SHP77 treated with DMSO at 0.1 percent for 48 hours (cell line): ENCODE measurements at regions not wholly inside any gene's neighbourhood (a gene's known extent, or its start where the extent isn't known, plus 50 kb on each side); places are given as distances from the start of the nearest gene placed in this dataset.

Source experiments
- DNase-seq: peaks from one replicate; lab custom pipeline; 2025; lab: John Stamatoyannopoulos, UW

DNA sequence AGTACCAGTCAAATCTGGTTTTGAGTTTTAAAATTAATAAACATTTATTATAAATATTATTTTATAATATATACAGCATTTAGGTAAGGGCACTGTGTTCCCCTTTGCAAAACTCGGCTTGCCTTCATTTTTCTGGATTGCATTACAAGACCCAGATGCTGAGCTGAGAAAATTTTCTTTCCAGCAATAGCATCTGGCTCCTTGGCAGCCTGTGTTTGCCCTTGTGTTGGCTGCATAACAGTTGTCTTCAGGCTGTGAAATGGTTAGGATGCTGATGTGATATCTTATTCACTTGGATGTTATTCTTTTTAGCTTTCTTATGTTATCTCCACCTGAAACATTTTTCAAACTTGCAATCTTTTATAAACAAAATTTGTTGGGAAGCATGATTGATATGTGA lies 784.4 kb downstream of the DACH1 start:
- DNase-seq = no peak

- DNase-seq = no peak
These were observed 787.4 kb downstream of the DACH1 start for GRCh38 chr13:71079638-71080037.

- DNase-seq = no peak
These were observed 799.0 kb downstream of the DACH1 start for GRCh38 chr13:71068041-71068440.

DNA sequence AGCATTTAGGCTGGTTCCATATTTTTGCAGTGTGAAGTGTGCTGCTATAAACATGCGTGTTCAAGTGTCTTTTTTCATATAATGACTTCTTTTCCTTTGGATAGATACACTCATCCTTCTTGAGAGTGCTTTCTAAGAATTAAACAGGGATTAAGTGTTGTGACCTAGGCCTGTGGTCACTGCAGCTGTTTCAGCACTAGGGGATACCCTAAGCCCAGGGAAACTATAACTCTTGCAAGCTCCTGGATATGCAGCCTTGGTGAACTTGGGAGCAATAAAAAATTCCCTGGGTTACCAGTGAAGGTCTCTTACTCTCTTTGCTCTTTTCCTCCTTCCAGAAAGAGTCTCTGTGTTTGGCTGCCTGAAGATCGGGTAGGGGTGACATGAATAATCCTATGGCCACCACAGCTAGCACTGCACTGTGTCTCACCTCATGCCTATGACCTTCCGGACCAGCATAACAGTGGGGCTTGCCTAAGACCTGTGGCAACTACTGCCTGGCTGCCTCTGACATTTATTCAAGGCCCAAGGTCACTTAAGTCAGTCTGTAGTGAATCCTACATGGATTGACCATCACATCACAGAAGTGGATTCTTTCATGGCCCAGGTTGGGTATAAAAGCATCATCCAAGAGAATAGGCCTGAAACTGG lies 799.7 kb downstream of the DACH1 start:
- DNase-seq = no peak

DNA sequence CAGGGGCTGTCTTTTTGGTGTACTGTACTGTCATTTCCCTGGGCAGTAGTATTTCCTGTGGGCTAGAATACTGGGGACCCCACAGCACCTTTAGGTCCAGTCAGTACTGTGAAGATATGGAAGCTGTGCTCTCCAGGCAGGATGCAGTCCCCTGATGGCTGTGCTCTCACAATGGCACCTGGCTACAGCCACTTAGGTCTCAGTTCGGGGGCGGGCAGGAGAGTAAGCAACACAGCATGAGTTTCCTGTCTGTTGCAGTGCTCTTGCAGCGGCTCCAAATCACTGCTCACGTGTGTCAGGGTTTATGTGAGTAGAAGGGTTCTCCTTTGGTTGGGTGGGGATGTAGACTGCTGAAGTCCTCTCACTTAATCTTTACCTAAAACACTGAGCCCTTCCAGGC lies 810.4 kb downstream of the DACH1 start:
- no peak for DNase-seq

DNA sequence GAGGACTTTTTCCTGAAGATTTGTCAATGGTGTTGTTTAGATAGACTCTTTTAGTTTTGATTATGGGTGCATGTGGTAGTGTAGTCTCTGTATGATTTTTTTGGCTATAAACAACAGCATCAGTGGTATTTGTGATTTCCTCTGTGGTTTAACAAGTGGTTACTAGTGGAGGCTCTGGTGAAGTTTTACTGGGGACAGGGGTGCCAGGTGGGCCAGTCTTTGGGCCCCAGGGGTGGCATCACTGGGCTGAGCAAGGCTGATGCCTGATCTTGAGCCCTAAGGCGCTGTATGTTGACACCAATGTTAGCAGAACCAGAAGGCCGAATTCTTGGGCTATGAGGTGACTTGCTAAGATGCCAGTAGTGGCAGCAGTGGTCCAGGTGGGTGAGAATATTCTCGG lies 811.4 kb downstream of the DACH1 start:
- DNase-seq = no peak

- DNase-seq = no peak
These were observed 812.0 kb downstream of the DACH1 start for GRCh38 chr13:71055047-71055446.

DNA sequence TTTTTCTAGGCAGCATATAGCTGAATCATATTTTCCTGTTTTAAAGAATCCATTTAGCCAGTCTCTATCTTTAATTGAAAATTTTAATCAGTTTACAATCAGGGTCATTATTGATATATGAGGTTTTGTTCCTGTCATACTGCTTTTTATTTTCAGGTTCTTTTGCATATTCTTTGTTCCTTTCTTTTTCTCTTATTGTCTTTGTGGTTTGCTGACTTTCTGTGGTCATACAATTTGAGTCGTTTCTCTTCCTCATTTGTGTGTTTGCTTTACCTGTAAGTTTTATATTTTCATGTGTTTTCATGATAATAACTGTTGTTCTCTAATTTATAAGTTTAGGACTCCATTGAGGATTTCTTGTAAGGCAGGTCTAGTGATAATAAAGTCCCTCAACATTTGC lies 812.6 kb downstream of the DACH1 start:
- no peak for DNase-seq

DNA sequence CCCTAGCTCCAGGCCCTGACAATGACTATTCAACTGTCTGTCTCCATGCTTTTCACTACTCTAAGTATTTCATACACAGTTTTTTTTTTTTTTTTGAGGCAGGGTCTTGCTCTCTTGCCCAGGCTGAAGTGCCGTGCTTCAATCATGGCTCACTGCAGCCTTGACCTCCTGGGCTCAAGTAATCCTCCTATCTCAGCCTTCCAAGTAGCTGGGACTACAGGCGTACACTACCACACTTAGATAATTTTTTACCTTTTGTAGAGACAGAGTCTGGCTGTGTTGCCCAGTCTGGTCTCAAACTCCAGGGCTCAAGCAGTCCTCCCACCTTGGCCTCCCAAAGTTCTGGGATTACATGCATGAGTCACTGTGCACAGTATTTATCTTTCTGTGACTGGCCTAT lies 815.4 kb downstream of the DACH1 start:
- DNase-seq = no peak

DNA sequence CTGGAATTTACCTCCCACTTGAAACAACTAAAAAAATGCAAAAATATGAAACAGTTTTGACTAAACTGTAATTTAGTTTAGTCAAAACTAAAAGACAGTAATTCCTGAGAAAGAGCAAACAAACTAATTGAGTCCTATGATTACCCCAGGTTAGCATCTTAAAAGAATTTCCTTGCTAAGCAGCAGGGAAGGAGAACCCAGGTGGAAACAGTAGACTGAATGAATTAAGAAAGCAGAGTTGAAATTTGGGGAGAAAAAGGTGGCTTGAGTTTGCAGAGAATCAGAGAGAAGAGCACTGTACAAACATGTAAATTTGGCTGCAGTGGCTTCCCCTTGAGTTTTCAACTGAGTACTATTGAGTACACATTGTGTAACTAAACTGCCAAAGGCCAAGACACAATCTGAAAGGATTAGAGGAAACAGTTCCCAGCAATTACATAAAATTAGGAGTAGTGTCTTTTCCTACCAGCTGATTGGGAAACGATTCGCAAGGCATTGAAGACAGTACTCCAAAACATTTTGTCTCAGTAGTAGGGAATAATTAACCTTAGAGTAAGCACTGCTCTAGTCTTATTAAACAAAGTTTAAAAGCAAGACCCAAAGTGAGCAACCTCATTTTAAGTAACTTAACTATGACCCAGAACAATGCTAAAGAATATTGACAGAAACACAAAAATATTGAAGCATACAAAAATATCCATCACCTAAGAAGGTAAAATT lies 820.5 kb downstream of the DACH1 start:
- no peak for DNase-seq

GRCh38 chr13:71045101-71045500 lies 821.9 kb downstream of the DACH1 start:
- DNase-seq = no peak

GRCh38 chr13:71039440-71039839 lies 827.6 kb downstream of the DACH1 start:
- no peak for DNase-seq

DNA sequence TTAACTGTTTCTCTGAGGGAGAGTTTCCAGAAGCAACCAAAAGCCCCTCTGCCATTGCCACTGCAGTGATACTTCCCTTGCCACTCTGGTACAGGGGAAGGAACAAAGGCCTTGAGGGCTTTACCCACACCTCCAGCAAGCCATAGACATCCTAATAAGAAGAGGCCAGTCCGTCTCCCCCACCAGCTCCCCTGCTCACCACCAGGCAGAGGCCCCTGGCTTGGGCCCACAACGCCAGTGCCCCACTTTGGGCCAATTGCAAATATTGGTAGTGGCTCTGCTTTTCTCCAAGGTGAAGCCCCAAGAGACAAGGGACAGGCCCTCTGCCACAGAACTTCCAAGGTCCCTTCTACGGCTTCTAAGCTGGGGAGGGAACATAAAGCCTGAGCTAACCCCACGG lies 833.0 kb downstream of the DACH1 start:
- DNase-seq = no peak

- no peak for DNase-seq
These were observed 834.0 kb downstream of the DACH1 start for GRCh38 chr13:71033026-71033425.

DNA sequence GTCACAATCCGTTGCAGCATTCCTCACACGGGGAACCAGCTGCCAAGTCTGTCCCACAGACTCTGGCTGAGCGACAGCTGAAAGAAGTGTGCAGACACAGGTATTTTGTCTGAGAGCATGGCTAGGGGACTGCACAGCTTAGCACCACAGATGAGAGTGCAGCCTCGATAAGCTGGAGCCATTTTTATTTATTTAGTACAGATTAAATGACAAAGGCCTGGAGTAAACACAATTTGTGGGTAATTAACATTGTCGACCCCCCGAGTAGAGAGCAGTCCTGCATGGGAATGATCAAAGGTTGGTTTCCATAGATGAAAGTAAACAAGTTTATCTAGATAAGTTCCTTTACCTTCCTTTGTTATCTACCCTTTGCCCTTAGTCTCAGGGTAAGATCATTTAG lies 836.2 kb downstream of the DACH1 start:
- no peak for DNase-seq

- no peak for DNase-seq
These were observed 838.1 kb downstream of the DACH1 start for GRCh38 chr13:71028884-71029283.

GRCh38 chr13:71021825-71022422 lies 845.1 kb downstream of the DACH1 start:
- DNase-seq = no peak

DNA sequence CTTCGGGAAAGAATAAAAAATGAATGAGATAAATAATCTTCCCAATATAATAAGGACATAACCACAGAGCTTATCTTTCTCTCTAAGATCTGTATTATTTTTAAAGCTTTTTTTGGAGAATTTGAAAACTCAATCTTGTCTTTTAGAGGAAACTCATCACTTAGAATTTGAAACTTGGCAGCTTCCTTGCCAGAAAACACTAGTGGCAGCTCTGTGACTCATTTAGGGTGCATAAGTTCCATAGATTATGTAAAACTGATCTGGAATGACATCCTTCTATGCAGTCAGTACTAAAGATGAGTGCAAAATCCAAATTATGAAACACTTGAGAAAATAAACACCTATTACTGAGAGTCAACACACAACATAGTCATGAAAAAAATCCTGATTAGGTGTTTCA lies 848.0 kb downstream of the DACH1 start:
- no peak for DNase-seq

- DNase-seq = no peak
These were observed 848.5 kb downstream of the DACH1 start for GRCh38 chr13:71018544-71018943.

GRCh38 chr13:71017607-71018006 lies 849.4 kb downstream of the DACH1 start:
- DNase-seq = no peak

DNA sequence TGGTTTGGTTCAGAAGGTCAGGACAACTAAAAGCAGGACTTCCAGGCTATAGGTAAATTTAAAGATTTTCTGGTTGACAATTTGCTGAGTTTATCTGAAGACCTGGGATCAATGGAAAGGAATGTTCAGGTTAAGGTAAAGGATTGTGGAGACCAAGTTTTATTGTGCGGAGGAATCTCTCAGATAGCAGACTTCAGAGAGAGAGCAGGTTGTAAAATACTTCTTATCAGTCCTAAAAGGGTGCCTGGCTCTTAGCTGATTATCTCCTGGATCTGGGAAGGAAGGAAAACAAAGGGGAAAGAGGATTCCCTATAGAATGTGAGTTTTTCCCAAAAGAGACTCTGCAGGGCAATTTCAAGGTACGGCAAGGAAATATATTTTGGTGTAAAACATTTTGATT lies 851.5 kb downstream of the DACH1 start:
- DNase-seq = no peak

- DNase-seq = no peak
These were observed 852.0 kb downstream of the DACH1 start for GRCh38 chr13:71015021-71015420.

DNA sequence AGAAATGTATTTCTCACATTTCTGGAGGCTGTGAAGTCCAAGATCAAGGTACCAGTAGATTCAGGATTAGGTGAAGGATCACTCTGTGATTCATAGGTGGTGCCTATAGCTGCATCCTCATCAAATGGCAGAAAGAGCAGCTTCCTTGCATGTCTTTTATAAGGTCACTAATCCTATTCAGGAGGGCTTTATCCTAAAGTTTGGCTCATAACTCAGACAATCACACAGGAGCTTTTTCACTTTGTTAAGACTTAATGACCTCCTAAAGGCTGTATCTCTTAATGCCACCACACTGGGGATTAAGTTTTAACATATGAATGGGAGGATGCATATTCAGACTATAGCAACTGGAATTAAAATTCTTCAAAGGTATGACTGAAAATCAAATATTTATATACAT lies 861.1 kb downstream of the DACH1 start:
- no peak for DNase-seq

GRCh38 chr13:70995338-70995737 lies 871.7 kb downstream of the DACH1 start:
- no peak for DNase-seq
